ENCODE measurements at regions not wholly inside any gene's neighbourhood (a gene's known extent, or its start where the extent isn't known, plus 50 kb on each side); places are given as distances from the start of the nearest gene placed in this dataset.

GRCh38 chr7:46343802-46344201 lies 422.7 kb upstream of the IGFBP3 start:
- TF ChIP-seq CTCF (IDR thresholded peaks at IDR 0.05; ENCODE audit: low read depth, low read length, missing control alignments) = no peak
- H3K4me3 ChIP-seq (replicated peaks; ENCODE audit: low read depth, low read length) = no peak overlapping the region
- DNase-seq (ENCODE audit: extremely low read depth, low read depth) = no peak

GRCh38 chr7:46322937-46323336 lies 401.9 kb upstream of the IGFBP3 start:
- TF ChIP-seq CTCF (IDR thresholded peaks at IDR 0.05; ENCODE audit: low read depth, low read length, missing control alignments) = no peak
- no peak for DNase-seq (ENCODE audit: extremely low read depth, low read depth)
- no peak overlapping the region for H3K4me3 ChIP-seq (replicated peaks; ENCODE audit: low read depth, low read length)

- peak; percentile 26 for DNase-seq (ENCODE audit: extremely low read depth, low read depth)
Observed at GRCh38 chr7:46321556-46322205, 400.6 kb upstream of the IGFBP3 start.

GRCh38 chr7:46320956-46321355 lies 399.9 kb upstream of the IGFBP3 start:
- no peak overlapping the region for H3K4me3 ChIP-seq (replicated peaks; ENCODE audit: low read depth, low read length)

More at GRCh38 chr7:46321556-46322205, 400.6 kb upstream of the IGFBP3 start:
- TF ChIP-seq CTCF (IDR thresholded peaks at IDR 0.05; ENCODE audit: low read depth, low read length, missing control alignments) = no peak
- no peak overlapping the region for H3K4me3 ChIP-seq (replicated peaks; ENCODE audit: low read depth, low read length)

GRCh38 chr7:46319841-46320240 lies 398.8 kb upstream of the IGFBP3 start:
- H3K4me3 ChIP-seq (replicated peaks; ENCODE audit: low read depth, low read length) = no peak overlapping the region
- no peak for DNase-seq (ENCODE audit: extremely low read depth, low read depth)
- TF ChIP-seq CTCF (IDR thresholded peaks at IDR 0.05; ENCODE audit: low read depth, low read length, missing control alignments) = no peak

More at GRCh38 chr7:46320956-46321355, 399.9 kb upstream of the IGFBP3 start:
- DNase-seq (ENCODE audit: extremely low read depth, low read depth) = no peak
- TF ChIP-seq CTCF (IDR thresholded peaks at IDR 0.05; ENCODE audit: low read depth, low read length, missing control alignments) = no peak

GRCh38 chr7:46318276-46318675 lies 397.2 kb upstream of the IGFBP3 start:
- no peak for DNase-seq (ENCODE audit: extremely low read depth, low read depth)
- TF ChIP-seq CTCF (IDR thresholded peaks at IDR 0.05; ENCODE audit: low read depth, low read length, missing control alignments) = no peak
- no peak overlapping the region for H3K4me3 ChIP-seq (replicated peaks; ENCODE audit: low read depth, low read length)

GRCh38 chr7:46317256-46317655 lies 396.2 kb upstream of the IGFBP3 start:
- H3K4me3 ChIP-seq (replicated peaks; ENCODE audit: low read depth, low read length) = no peak overlapping the region
- DNase-seq (ENCODE audit: extremely low read depth, low read depth) = no peak
- TF ChIP-seq CTCF (IDR thresholded peaks at IDR 0.05; ENCODE audit: low read depth, low read length, missing control alignments) = no peak

Data from HFF-Myc (cell line).